OCI-LY3 (cell line): ENCODE measurements at regions not wholly inside any gene's neighbourhood (a gene's known extent, or its start where the extent isn't known, plus 50 kb on each side); places are given as distances from the start of the nearest gene placed in this dataset.

Experiments used
- EZH2phosphoT487 ChIP-seq: fragments of 200-600 bp; shearing (Covaris generic); IDR thresholded peaks from 2 replicates; pipeline ENCODE4 v1.6.1; 2018; ENCODE audit warnings: antibody characterized with exemption, mixed run types, low read depth
- TF ChIP-seq, protein P1 (sequence below): fragments of 200-600, 300-600 bp; sonication (generic); IDR thresholded peaks from 2 replicates; pipeline ENCODE4 v1.5.1; 2014; ENCODE audit warnings: antibody characterized with exemption, low read length, low read depth

DNA sequence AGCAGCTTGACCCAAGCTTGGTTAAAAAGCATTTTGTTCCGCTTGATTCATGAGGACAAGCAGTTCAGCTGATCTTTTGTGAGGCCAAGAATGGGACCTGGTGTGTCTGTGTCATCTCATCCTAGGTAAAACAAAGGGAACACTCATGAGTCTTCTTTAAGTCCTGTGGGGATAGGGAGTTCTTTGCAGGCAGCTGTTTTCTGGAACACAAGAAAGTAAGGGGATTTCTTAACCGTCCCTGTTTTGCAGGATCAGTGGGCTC lies 134.5 kb upstream of the TMTC4 start:
- TF ChIP-seq, protein P1, sequence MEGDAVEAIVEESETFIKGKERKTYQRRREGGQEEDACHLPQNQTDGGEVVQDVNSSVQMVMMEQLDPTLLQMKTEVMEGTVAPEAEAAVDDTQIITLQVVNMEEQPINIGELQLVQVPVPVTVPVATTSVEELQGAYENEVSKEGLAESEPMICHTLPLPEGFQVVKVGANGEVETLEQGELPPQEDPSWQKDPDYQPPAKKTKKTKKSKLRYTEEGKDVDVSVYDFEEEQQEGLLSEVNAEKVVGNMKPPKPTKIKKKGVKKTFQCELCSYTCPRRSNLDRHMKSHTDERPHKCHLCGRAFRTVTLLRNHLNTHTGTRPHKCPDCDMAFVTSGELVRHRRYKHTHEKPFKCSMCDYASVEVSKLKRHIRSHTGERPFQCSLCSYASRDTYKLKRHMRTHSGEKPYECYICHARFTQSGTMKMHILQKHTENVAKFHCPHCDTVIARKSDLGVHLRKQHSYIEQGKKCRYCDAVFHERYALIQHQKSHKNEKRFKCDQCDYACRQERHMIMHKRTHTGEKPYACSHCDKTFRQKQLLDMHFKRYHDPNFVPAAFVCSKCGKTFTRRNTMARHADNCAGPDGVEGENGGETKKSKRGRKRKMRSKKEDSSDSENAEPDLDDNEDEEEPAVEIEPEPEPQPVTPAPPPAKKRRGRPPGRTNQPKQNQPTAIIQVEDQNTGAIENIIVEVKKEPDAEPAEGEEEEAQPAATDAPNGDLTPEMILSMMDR, result no peak
- TF ChIP-seq EZH2phosphoT487, result no peak
